ENCODE measurements at regions not wholly inside any gene's neighbourhood (a gene's known extent, or its start where the extent isn't known, plus 50 kb on each side); places are given as distances from the start of the nearest gene placed in this dataset.
"Not testable (repeated sequence)": the region's sequence is repeated elsewhere in the genome, so short reads cannot be mapped to it uniquely, and the experiment has no call there.

- H3K79me1 ChIP-seq (ENCODE audit: low read depth in 1 of 2, low read length in 2 of 2); H3K4me1 ChIP-seq (ENCODE audit: control insufficient read depth, insufficient read depth, low read length); dilution Hi-C loops (cut with HindIII; ENCODE audit: low sequenced_read_pairs, unreplicated experiment); H3K9ac ChIP-seq (ENCODE audit: low read depth, low read length); H3K56ac ChIP-seq (ENCODE audit: extremely low read depth, insufficient read depth, low read length); H3K27ac ChIP-seq (ENCODE audit: insufficient read depth, low read length); DNase-seq; H3K36me3 ChIP-seq (ENCODE audit: control insufficient read depth, insufficient read depth, low read length); intact Hi-C loops (cut with micrococcal nuclease); H3K9me1 ChIP-seq (ENCODE audit: insufficient read depth, low read length); H2AFZ ChIP-seq (replicated peaks; ENCODE audit: low read length, poor library complexity); ATAC-seq (ENCODE audit: low read depth); H2BK20ac ChIP-seq (ENCODE audit: low read depth, low read length); H2BK5ac ChIP-seq (ENCODE audit: low read depth, low read length, poor library complexity, severe bottlenecking); H2AK9ac ChIP-seq (replicated peaks; ENCODE audit: low read depth, low read length, poor library complexity); BruUV-seq (replicated peaks); H2BK120ac ChIP-seq (ENCODE audit: low read depth, low read length); H2BK15ac ChIP-seq (ENCODE audit: low read depth, low read length); H3K9me3 ChIP-seq (ENCODE audit: control insufficient read depth, insufficient read depth, low read length); H2AK5ac ChIP-seq (ENCODE audit: low read depth, low read length); H3K4me3 ChIP-seq (ENCODE audit: insufficient read depth, low read depth, low read length); H4K5ac ChIP-seq (ENCODE audit: low read depth, low read length); H3K18ac ChIP-seq (ENCODE audit: low read depth, low read length); CTCF ChIA-PET; H4K8ac ChIP-seq (ENCODE audit: low read depth in 2 of 2, low read length in 2 of 2); H3K4me2 ChIP-seq (ENCODE audit: low read depth, low read length); in situ Hi-C loops (cut with MboI; ENCODE audit: low sequenced_read_pairs); H4K20me1 ChIP-seq (ENCODE audit: insufficient read depth, low read length); H3K23ac ChIP-seq (ENCODE audit: low read depth, low read length); H3K27me3 ChIP-seq (ENCODE audit: control insufficient read depth, insufficient read depth, low read length); POLR2A ChIA-PET (ENCODE audit: unreplicated experiment); H3K4ac ChIP-seq (ENCODE audit: low read depth, low read length); H3K14ac ChIP-seq (replicated peaks; ENCODE audit: low read depth, low read length); H4K91ac ChIP-seq (ENCODE audit: insufficient read depth, low read depth, low read length): not testable (repeated sequence)
- WGBS, 2 experiments (ENCODE audit: extremely low coverage in 2 of 2, insufficient read length in 1 of 2): no CpG with 5 or more reads among the region's 3 CpGs
Measured at GRCh38 chr10:87435295-87435826, 69.3 kb upstream of the MINPP1 start.

GRCh38 chr10:87436104-87436503 is 68.6 kb upstream of the MINPP1 start:
- WGBS, 2 experiments (ENCODE audit: extremely low coverage in 2 of 2, insufficient read length in 1 of 2): no CpG with 5 or more reads among the region's 14 CpGs
- dilution Hi-C loops (cut with HindIII; ENCODE audit: low sequenced_read_pairs, unreplicated experiment); POLR2A ChIA-PET (ENCODE audit: unreplicated experiment): not testable (repeated sequence)

More at GRCh38 chr10:87436104-87436503, 68.6 kb upstream of the MINPP1 start:
- H3K23ac ChIP-seq (ENCODE audit: low read depth, low read length); BruUV-seq (replicated peaks); H2BK20ac ChIP-seq (ENCODE audit: low read depth, low read length); H2BK120ac ChIP-seq (ENCODE audit: low read depth, low read length); H4K8ac ChIP-seq (ENCODE audit: low read depth in 2 of 2, low read length in 2 of 2); H3K4me2 ChIP-seq (ENCODE audit: low read depth, low read length); H3K4me3 ChIP-seq (ENCODE audit: insufficient read depth, low read depth, low read length); H3K79me1 ChIP-seq (ENCODE audit: low read depth in 1 of 2, low read length in 2 of 2); H3K9me3 ChIP-seq (ENCODE audit: control insufficient read depth, insufficient read depth, low read length); H2BK15ac ChIP-seq (ENCODE audit: low read depth, low read length); H2BK5ac ChIP-seq (ENCODE audit: low read depth, low read length, poor library complexity, severe bottlenecking); in situ Hi-C loops (cut with MboI; ENCODE audit: low sequenced_read_pairs); H3K56ac ChIP-seq (ENCODE audit: extremely low read depth, insufficient read depth, low read length); H3K9me1 ChIP-seq (ENCODE audit: insufficient read depth, low read length); H2AFZ ChIP-seq (replicated peaks; ENCODE audit: low read length, poor library complexity); H3K27ac ChIP-seq (ENCODE audit: insufficient read depth, low read length); DNase-seq; H3K18ac ChIP-seq (ENCODE audit: low read depth, low read length); intact Hi-C loops (cut with micrococcal nuclease); H4K5ac ChIP-seq (ENCODE audit: low read depth, low read length); H3K9ac ChIP-seq (ENCODE audit: low read depth, low read length); H3K27me3 ChIP-seq (ENCODE audit: control insufficient read depth, insufficient read depth, low read length); H2AK9ac ChIP-seq (replicated peaks; ENCODE audit: low read depth, low read length, poor library complexity); CTCF ChIA-PET; H4K20me1 ChIP-seq (ENCODE audit: insufficient read depth, low read length); H3K36me3 ChIP-seq (ENCODE audit: control insufficient read depth, insufficient read depth, low read length); H3K4ac ChIP-seq (ENCODE audit: low read depth, low read length); H4K91ac ChIP-seq (ENCODE audit: insufficient read depth, low read depth, low read length); H2AK5ac ChIP-seq (ENCODE audit: low read depth, low read length); H3K14ac ChIP-seq (replicated peaks; ENCODE audit: low read depth, low read length); H3K4me1 ChIP-seq (ENCODE audit: control insufficient read depth, insufficient read depth, low read length): not testable (repeated sequence)
- peak; percentile 95 for ATAC-seq (ENCODE audit: low read depth)
